HEK293T (cell line): ENCODE measurements at regions not wholly inside any gene's neighbourhood (a gene's known extent, or its start where the extent isn't known, plus 50 kb on each side); places are given as distances from the start of the nearest gene placed in this dataset.

ENCODE experiments used
- ARNT ChIP-seq: fragments of 450-650 bp; IDR thresholded peaks from 2 replicates; pipeline ENCODE4 v1.6.1; 2017; ENCODE audit warnings: mild to moderate bottlenecking
- BHLHE40 ChIP-seq: fragments of 450-650 bp; IDR thresholded peaks from 2 replicates; pipeline ENCODE4 v1.6.1; 2016; ENCODE audit warnings: mild to moderate bottlenecking, moderate library complexity, borderline replicate concordance
- CTBP1 ChIP-seq: fragments of 450-650 bp; IDR thresholded peaks from 2 replicates; pipeline ENCODE4 v1.6.1; 2016; ENCODE audit warnings: borderline replicate concordance
- ELF4 ChIP-seq: fragments of 450-650 bp; IDR thresholded peaks from 2 replicates; pipeline ENCODE4 v1.6.1; 2017; ENCODE audit warnings: antibody characterized with exemption
- FOXK2 ChIP-seq: fragments of 450-650 bp; IDR thresholded peaks from 2 replicates; pipeline ENCODE4 v1.6.1; 2016; ENCODE audit warnings: mild to moderate bottlenecking
- FOXM1 ChIP-seq: fragments of 450-650 bp; IDR thresholded peaks from 2 replicates; pipeline ENCODE4 v1.6.1; 2017; ENCODE audit warnings: mild to moderate bottlenecking, borderline replicate concordance
- L3MBTL2 ChIP-seq: fragments of 450-650 bp; conservative IDR thresholded peaks from 2 replicates; pipeline ENCODE4 v1.6.1; 2016; ENCODE audit warnings: mild to moderate bottlenecking
- NFRKB ChIP-seq: fragments of 450-650 bp; IDR thresholded peaks from 2 replicates; pipeline ENCODE4 v1.6.1; 2016; ENCODE audit warnings: mild to moderate bottlenecking, moderate library complexity
- PKNOX1 ChIP-seq: fragments of 450-650 bp; IDR thresholded peaks from 2 replicates; pipeline ENCODE4 v1.6.1; 2016
- SP1 ChIP-seq: fragments of 450-650 bp; IDR thresholded peaks from 2 replicates; pipeline ENCODE4 v1.6.1; 2017
- SUZ12 ChIP-seq: fragments of 450-650 bp; IDR thresholded peaks from 2 replicates; pipeline ENCODE4 v1.6.1; 2016; ENCODE audit warnings: mild to moderate bottlenecking
- TARDBP ChIP-seq: fragments of 450-650 bp; IDR thresholded peaks from 2 replicates; pipeline ENCODE4 v1.6.1; 2016

- no peak for TF ChIP-seq FOXM1
- TF ChIP-seq TARDBP: no peak
- TF ChIP-seq SP1: no peak
- TF ChIP-seq NFRKB: no peak
- TF ChIP-seq BHLHE40: no peak
- TF ChIP-seq L3MBTL2: no peak
- no peak for TF ChIP-seq CTBP1
- no peak for TF ChIP-seq SUZ12
- no peak for TF ChIP-seq FOXK2
- TF ChIP-seq ARNT: no peak
- no peak for TF ChIP-seq PKNOX1
- TF ChIP-seq ELF4: no peak
Observed at GRCh38 chr14:105839425-105840265, 313.3 kb downstream of the TMEM121 start.
